Activated naive CD8-positive, alpha-beta T cell treated with anti-CD3 and anti-CD28 coated beads for 36 hours (primary cell): ENCODE measurements at regions not wholly inside any gene's neighbourhood (a gene's known extent, or its start where the extent isn't known, plus 50 kb on each side); places are given as distances from the start of the nearest gene placed in this dataset.
"Not testable (repeated sequence)": the region's sequence is repeated elsewhere in the genome, so short reads cannot be mapped to it uniquely, and the experiment has no call there.

ENCODE experiments used
- DNase-seq: peaks from one replicate; pipeline ENCODE4 v3.0.0; 2021
- H3K27ac Mint-ChIP-seq: one replicate; pipeline ENCODE4 v1.8.0; 2022; ENCODE audit warnings: mild to moderate bottlenecking, moderate library complexity, mixed read lengths
- H3K27me3 Mint-ChIP-seq: one replicate; pipeline ENCODE4 v1.8.0; 2022; ENCODE audit warnings: mild to moderate bottlenecking, mixed read lengths
- H3K36me3 Mint-ChIP-seq: one replicate; pipeline ENCODE4 v1.8.0; 2021; ENCODE audit warnings: mild to moderate bottlenecking, mixed read lengths
- H3K4me1 Mint-ChIP-seq: one replicate; pipeline ENCODE4 v1.8.0; 2021; ENCODE audit warnings: mixed read lengths
- H3K4me3 Mint-ChIP-seq: one replicate; pipeline ENCODE4 v1.8.0; 2022; ENCODE audit warnings: mild to moderate bottlenecking, moderate library complexity, mixed read lengths
- H3K9me3 Mint-ChIP-seq: one replicate; pipeline ENCODE4 v1.8.0; 2022; ENCODE audit warnings: mixed read lengths

- Mint-ChIP-seq H3K9me3 (no peaks in the 10 kb centered on the region), H3K4me3 (no peak overlapping the region), H3K27ac (no peak overlapping the region), H3K27me3 (peaks cover 4% of the 10 kb centered on the region), H3K4me1 (no peaks in the 10 kb centered on the region), H3K36me3 (no peaks in the 10 kb centered on the region)
- DNase-seq = no peak
Measured at GRCh38 chr4:14335872-14336271, 666.4 kb upstream of the CPEB2 start.

- Mint-ChIP-seq H3K4me1 (no peaks in the 10 kb centered on the region), H3K9me3 (no peaks in the 10 kb centered on the region), H3K4me3 (no peak overlapping the region), H3K36me3 (no peaks in the 10 kb centered on the region), H3K27me3 (peaks cover 4% of the 10 kb centered on the region), H3K27ac (no peak overlapping the region)
- DNase-seq = no peak
Measured at GRCh38 chr4:14336656-14337055, 665.6 kb upstream of the CPEB2 start.

GRCh38 chr4:14337892-14338584 is 664.2 kb upstream of the CPEB2 start:
- Mint-ChIP-seq H3K27ac (no peak overlapping the region), H3K36me3 (no peaks in the 10 kb centered on the region), H3K4me1 (no peaks in the 10 kb centered on the region), H3K9me3 (no peaks in the 10 kb centered on the region), H3K27me3 (peaks cover 4% of the 10 kb centered on the region), H3K4me3 (no peak overlapping the region)
- DNase-seq = no peak

DNA sequence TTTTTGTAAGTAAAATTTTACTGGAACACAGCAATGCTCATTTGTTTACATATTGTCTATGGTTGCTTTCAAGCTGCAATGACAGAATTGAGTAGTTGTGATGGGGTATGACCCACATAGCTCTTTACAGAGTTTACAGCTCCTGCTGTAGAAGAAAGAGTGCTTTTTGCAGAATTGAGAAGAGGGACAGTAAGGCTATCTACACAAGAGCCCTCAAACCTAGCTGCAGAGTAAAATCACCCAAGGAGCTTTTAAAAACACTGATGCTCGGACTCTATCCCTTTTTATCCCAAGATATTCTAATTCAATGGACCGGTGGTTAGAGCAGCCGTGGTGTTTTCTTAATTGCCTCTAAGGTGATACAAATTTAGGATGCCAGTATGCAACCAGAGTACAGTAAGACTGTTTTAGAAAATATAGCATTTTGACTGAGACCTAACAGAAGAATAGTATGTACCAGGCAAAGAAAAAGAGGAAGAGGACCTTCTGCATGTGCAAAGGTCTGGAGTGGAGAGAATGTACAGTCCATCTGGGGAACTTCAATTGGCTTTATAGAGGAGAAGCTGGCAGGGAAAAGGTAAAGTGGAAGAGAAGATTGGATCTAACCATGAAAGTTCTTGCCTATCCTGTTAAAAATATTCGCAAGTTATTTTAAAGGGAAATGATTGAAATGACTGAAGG is 663.6 kb upstream of the CPEB2 start:
- H3K9me3 Mint-ChIP-seq = no peaks in the 10 kb centered on the region
- peaks cover 4% of the 10 kb centered on the region for H3K27me3 Mint-ChIP-seq
- no peaks in the 10 kb centered on the region for H3K4me1 Mint-ChIP-seq
- no peak overlapping the region for H3K4me3 Mint-ChIP-seq
- H3K36me3 Mint-ChIP-seq = no peaks in the 10 kb centered on the region
- H3K27ac Mint-ChIP-seq = no peak overlapping the region
- DNase-seq = no peak

DNA sequence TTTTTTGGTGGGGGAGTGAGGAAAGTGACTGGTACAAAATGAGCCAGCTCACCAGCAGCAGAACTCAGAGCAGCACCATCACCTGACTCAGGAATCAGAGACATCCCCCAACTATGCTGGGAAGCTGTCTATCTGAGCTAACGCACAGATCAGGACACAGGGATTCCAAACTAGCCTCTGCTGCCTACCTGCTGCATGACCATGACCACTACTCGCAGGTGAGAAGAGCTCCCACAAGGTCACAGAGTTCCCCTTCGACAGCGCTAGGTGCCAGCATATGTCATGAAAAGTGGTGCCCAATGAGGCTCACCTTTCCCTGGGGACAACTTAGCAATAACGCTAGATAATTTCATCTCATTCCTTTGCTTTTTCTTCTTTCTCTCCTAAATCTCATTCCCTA is 662.6 kb upstream of the CPEB2 start:
- Mint-ChIP-seq H3K36me3 (no peaks in the 10 kb centered on the region), H3K27me3 (peaks cover 4% of the 10 kb centered on the region), H3K27ac (no peak overlapping the region), H3K9me3 (no peaks in the 10 kb centered on the region), H3K4me3 (no peak overlapping the region), H3K4me1 (no peaks in the 10 kb centered on the region)
- DNase-seq = no peak

GRCh38 chr4:14340321-14340720 is 662.0 kb upstream of the CPEB2 start:
- H3K9me3 Mint-ChIP-seq = no peaks in the 10 kb centered on the region
- peaks cover 4% of the 10 kb centered on the region for H3K27me3 Mint-ChIP-seq
- no peaks in the 10 kb centered on the region for H3K36me3 Mint-ChIP-seq
- no peak overlapping the region for H3K4me3 Mint-ChIP-seq
- DNase-seq = no peak
- no peak overlapping the region for H3K27ac Mint-ChIP-seq
- H3K4me1 Mint-ChIP-seq = no peaks in the 10 kb centered on the region

- no peak overlapping the region for H3K27ac Mint-ChIP-seq
- DNase-seq = no peak
- H3K9me3 Mint-ChIP-seq = no peaks in the 10 kb centered on the region
- H3K4me1 Mint-ChIP-seq = no peaks in the 10 kb centered on the region
- H3K36me3 Mint-ChIP-seq = no peaks in the 10 kb centered on the region
- no peak overlapping the region for H3K4me3 Mint-ChIP-seq
- H3K27me3 Mint-ChIP-seq = peaks cover under 1% of the 10 kb centered on the region
Measured at GRCh38 chr4:14343961-14344360, 658.3 kb upstream of the CPEB2 start.

GRCh38 chr4:14345356-14345775 is 656.9 kb upstream of the CPEB2 start:
- Mint-ChIP-seq H3K4me3 (no peak overlapping the region), H3K27me3 (no peaks in the 10 kb centered on the region), H3K36me3 (no peaks in the 10 kb centered on the region), H3K4me1 (no peaks in the 10 kb centered on the region), H3K27ac (no peak overlapping the region), H3K9me3 (no peaks in the 10 kb centered on the region)
- no peak for DNase-seq

- no peak overlapping the region for H3K27ac Mint-ChIP-seq
- H3K27me3 Mint-ChIP-seq = no peaks in the 10 kb centered on the region
- no peaks in the 10 kb centered on the region for H3K4me1 Mint-ChIP-seq
- H3K9me3 Mint-ChIP-seq = no peaks in the 10 kb centered on the region
- H3K36me3 Mint-ChIP-seq = no peaks in the 10 kb centered on the region
- DNase-seq = no peak
- no peak overlapping the region for H3K4me3 Mint-ChIP-seq
Measured at GRCh38 chr4:14347526-14347925, 654.8 kb upstream of the CPEB2 start.

DNA sequence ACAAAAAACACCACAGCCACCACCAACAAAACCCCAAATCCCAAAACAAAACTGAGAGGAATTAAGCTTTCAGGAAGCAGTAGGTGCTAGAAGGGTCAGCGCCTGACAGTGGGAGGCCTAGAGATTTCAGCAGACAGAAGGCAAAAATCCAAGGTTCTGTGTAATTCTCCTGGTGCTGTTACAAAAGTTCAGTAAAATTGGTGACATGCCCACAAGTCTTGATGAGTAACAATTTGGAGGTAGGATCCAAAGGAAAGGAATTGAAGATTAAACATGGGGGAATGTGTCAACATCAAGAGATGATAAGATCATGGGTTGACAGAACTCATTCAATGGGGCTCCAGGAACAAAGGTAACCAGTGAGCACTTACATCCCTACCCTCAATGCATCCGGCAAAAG is 653.8 kb upstream of the CPEB2 start:
- no peaks in the 10 kb centered on the region for H3K9me3 Mint-ChIP-seq
- H3K27ac Mint-ChIP-seq = no peak overlapping the region
- no peaks in the 10 kb centered on the region for H3K4me1 Mint-ChIP-seq
- no peak for DNase-seq
- H3K27me3 Mint-ChIP-seq = no peaks in the 10 kb centered on the region
- H3K36me3 Mint-ChIP-seq = no peaks in the 10 kb centered on the region
- H3K4me3 Mint-ChIP-seq = no peak overlapping the region

DNA sequence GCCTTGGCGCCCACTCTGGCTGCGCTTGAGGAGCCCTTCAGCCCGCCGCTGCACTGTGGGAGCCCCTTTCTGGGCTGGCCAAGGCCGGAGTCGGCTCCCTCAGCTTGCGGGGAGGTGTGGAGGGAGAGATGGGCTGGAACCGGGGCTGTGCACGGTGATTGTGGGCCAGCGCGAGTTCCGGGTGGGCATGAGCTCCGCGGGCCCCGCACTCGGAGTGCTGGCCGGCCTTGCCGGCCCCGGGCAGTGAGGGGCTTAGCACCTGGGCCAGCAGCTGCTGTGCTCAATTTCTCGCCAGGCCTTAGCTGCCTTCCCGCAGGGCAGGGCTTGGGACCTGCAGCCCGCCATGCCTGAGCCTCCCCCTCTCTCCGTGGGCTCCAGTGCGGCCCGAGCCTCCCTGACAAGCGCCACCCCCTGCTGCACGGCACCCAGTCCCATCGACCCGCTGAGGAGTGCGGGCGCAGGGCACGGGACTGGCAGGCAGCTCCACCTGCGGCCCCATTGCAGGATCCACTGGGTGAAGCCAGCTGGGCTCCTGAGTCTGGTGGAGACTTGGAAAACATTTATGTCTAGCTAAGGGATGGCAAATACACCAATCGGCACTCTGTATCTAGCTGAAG is 643.6 kb upstream of the CPEB2 start:
- H3K36me3 Mint-ChIP-seq, H3K27ac Mint-ChIP-seq, H3K4me3 Mint-ChIP-seq, H3K9me3 Mint-ChIP-seq, H3K27me3 Mint-ChIP-seq, DNase-seq, H3K4me1 Mint-ChIP-seq: not testable (repeated sequence)

- no peak overlapping the region for H3K4me3 Mint-ChIP-seq
- no peaks in the 10 kb centered on the region for H3K27me3 Mint-ChIP-seq
- DNase-seq = no peak
- H3K4me1 Mint-ChIP-seq = no peaks in the 10 kb centered on the region
- H3K36me3 Mint-ChIP-seq = no peaks in the 10 kb centered on the region
- no peak overlapping the region for H3K27ac Mint-ChIP-seq
- no peaks in the 10 kb centered on the region for H3K9me3 Mint-ChIP-seq
Measured at GRCh38 chr4:14359991-14360390, 642.3 kb upstream of the CPEB2 start.

DNA sequence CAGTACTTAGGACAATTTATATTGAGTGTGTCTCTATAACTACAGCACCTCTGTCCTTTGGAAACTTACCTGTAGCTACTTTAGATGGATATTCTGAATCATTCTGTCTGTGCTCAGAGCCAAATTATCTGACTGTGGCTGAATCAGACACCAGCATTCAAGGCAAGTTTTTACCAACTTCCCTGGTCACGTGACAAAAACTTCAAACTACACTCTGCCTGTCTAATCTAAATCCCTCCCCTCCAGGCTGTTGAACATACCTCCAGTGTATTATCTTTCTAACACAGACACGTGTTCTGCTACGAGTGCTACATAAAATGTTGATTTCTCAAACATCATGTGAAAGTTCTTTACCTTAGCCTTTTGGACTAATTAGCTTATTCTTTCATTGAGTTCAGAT is 641.2 kb upstream of the CPEB2 start:
- Mint-ChIP-seq H3K4me1 (no peaks in the 10 kb centered on the region), H3K36me3 (no peaks in the 10 kb centered on the region), H3K27me3 (no peaks in the 10 kb centered on the region), H3K9me3 (no peaks in the 10 kb centered on the region), H3K27ac (no peak overlapping the region), H3K4me3 (no peak overlapping the region)
- no peak for DNase-seq

DNA sequence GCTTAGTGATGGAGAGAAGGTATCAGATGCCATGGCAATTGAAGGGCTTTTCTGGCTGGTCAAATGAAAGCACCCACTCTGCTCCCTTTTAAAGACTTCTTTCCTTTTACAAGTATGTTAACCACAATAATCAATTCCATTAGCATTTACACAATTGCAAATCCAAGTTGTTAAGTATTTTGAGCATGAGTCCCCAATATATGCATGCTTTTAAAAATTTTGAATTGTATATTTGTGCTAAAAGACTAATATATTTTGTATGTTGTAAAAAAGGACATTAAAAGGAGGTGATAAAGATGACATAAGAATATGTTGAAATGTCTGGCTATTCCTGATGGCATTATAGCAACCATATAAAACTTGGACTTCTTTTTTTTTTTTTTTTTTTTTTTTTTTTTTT is 639.9 kb upstream of the CPEB2 start:
- no peaks in the 10 kb centered on the region for H3K27me3 Mint-ChIP-seq
- H3K9me3 Mint-ChIP-seq = no peaks in the 10 kb centered on the region
- H3K4me3 Mint-ChIP-seq = no peak overlapping the region
- no peaks in the 10 kb centered on the region for H3K36me3 Mint-ChIP-seq
- H3K4me1 Mint-ChIP-seq = no peaks in the 10 kb centered on the region
- no peak for DNase-seq
- no peak overlapping the region for H3K27ac Mint-ChIP-seq

DNA sequence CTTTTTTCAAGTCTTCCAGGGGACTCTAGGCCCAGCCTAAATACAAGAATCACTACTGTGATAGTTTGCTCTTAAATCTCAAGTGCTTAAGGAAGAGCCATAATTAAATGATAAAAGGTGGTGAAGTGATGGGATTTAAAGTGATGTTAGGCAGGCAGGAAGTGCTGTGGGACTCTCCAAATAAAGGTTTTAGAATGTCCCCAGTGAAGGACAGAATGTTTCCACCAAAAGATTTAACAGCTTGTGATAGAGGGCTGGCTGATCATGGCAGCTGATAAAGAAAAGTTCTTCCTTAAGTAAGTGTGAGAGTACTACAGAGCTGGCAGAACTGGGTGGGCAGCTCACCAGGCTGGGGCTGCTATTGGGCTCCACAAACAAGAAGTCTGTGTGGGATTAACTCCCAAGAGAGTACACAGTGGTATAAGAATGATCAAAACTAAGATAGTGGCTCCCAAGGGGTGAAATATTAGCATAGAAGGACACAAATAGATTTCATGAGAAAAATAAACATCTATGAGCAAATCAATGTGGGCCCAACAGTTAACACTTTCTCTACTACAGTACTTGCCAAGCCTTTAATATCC is 637.2 kb upstream of the CPEB2 start:
- DNase-seq = no peak
- Mint-ChIP-seq H3K36me3 (no peaks in the 10 kb centered on the region), H3K4me3 (no peak overlapping the region), H3K27ac (no peak overlapping the region), H3K4me1 (no peaks in the 10 kb centered on the region), H3K27me3 (no peaks in the 10 kb centered on the region), H3K9me3 (no peaks in the 10 kb centered on the region)
